ENCODE measurements at regions not wholly inside any gene's neighbourhood (a gene's known extent, or its start where the extent isn't known, plus 50 kb on each side); places are given as distances from the start of the nearest gene placed in this dataset.

DNA sequence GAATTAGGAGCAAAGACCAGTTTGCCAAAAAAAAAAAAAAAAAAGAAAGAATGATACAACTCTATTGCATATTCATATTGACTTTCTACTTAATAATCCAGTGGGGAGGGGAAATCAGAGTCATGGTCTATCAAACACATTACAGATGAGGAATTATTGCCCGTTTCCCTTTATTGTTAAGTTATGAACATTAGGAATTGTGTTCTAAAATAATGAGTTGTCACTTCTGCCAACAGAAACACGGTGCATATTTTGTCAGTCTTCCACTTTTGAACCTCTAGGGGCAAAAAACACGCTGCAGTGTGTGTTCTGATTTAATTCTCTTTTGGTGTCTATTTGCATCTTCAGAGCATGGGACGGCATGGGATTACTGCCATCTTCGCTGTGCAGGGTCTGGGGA is 115.7 kb upstream of the RHOBTB1 start:
- peaks cover 0 to 11% of the 10 kb centered on the region in 2 donors for H3K4me1 ChIP-seq (replicated peaks in 1 of 2)
- H3K4me3 ChIP-seq, result no peak overlapping the region
- no peak for DNase-seq
- intact Hi-C loops (cut with DNase I), result no loop called here
- TF ChIP-seq, protein P1, sequence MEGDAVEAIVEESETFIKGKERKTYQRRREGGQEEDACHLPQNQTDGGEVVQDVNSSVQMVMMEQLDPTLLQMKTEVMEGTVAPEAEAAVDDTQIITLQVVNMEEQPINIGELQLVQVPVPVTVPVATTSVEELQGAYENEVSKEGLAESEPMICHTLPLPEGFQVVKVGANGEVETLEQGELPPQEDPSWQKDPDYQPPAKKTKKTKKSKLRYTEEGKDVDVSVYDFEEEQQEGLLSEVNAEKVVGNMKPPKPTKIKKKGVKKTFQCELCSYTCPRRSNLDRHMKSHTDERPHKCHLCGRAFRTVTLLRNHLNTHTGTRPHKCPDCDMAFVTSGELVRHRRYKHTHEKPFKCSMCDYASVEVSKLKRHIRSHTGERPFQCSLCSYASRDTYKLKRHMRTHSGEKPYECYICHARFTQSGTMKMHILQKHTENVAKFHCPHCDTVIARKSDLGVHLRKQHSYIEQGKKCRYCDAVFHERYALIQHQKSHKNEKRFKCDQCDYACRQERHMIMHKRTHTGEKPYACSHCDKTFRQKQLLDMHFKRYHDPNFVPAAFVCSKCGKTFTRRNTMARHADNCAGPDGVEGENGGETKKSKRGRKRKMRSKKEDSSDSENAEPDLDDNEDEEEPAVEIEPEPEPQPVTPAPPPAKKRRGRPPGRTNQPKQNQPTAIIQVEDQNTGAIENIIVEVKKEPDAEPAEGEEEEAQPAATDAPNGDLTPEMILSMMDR (IDR thresholded peaks at IDR 0.05), result no peak
- no peak for TF ChIP-seq POLR2A (IDR thresholded peaks at IDR 0.05)
- H3K27me3 ChIP-seq, result no peaks in the 10 kb centered on the region
- H3K9me3 ChIP-seq (replicated peaks in 1 of 3), result no peaks in the 10 kb centered on the region
- H3K36me3 ChIP-seq (replicated peaks in 1 of 2), result no peaks in the 10 kb centered on the region
- no peak overlapping the region for H3K27ac ChIP-seq
- 82 to 88% (median 83%) methylated on average over 5 of the region's 5 CpGs for WGBS, 4 donors

DNA sequence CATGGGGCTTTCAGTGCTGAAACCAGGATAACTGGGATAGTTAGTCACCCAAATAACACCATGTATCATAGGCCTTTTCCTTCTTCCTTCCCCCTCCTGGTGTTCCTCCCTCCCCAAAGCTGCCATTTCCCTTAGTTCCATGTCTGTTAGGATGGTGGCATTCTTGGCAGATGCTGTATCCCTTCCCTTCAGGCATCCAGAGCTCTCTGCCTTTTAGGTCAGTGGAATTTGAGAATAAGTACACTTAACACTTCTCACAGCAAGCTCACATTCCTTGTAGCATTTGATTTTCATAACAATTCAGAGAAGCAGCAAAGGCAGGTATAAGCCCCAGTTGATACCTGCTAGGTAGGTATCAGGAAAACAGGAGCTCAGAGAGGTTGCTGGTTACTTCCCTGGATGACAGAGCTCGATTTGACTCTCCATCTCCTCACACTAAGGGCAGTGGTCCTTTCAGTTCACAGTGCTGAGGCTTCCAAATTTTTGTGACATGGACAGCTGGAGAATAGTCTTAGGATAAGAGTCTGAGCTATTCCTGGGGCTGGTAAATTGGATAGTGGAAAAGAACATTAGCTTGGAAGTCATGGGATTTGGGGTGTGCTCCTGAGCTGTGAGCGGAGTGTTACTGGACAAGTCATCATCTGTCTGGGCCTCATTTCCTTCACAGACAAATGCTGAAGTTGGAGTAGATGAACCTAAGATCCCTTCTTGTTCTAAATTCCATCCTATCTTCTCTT is 108.7 kb upstream of the RHOBTB1 start:
- no peak for DNase-seq
- H3K27ac ChIP-seq, result no peak overlapping the region
- no peaks in the 10 kb centered on the region for H3K4me1 ChIP-seq (replicated peaks in 1 of 2)
- no peaks in the 10 kb centered on the region for H3K36me3 ChIP-seq (replicated peaks in 1 of 2)
- no peaks in the 10 kb centered on the region for H3K27me3 ChIP-seq
- H3K4me3 ChIP-seq, result no peak overlapping the region
- 85 to 100% (median 93%) methylated on average over 2 of the region's 2 CpGs for WGBS, 4 donors
- TF ChIP-seq POLR2A (IDR thresholded peaks at IDR 0.05), result no peak
- TF ChIP-seq, protein P1 (IDR thresholded peaks at IDR 0.05), result no peak
- no peaks in the 10 kb centered on the region for H3K9me3 ChIP-seq (replicated peaks in 1 of 3)
- intact Hi-C loops (cut with DNase I), result no loop called here

DNA sequence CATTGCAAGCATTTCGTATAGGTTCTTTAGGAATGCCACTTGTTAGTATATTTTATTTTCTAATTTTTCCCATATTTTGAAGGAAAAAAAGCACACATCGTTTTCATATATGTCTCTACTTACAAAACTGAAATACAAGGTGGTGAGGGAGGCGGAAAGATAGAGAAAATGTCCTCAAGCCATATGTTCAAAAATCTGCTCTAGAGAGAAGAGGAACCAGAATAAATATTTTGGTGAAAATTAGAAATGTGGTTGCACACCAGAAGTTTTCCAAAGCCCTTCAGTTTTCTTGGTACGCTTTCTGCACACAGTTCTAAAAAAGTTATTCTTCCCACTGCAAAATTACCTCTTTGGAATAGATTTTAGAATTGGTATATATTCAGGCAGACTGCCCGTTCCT is 107.4 kb upstream of the RHOBTB1 start:
- Histone ChIP-seq H3K9me3 (replicated peaks in 1 of 3) (no peaks in the 10 kb centered on the region), H3K4me3 (no peak overlapping the region), H3K4me1 (replicated peaks in 1 of 2) (no peaks in the 10 kb centered on the region), H3K36me3 (replicated peaks in 1 of 2) (no peaks in the 10 kb centered on the region), H3K27ac (no peak overlapping the region), H3K27me3 (no peaks in the 10 kb centered on the region)
- WGBS, 4 donors, result 88 to 93% (median 91%) methylated on average over 5 of the region's 5 CpGs
- TF ChIP-seq, protein P1 (IDR thresholded peaks at IDR 0.05), result no peak
- no peak for TF ChIP-seq POLR2A (IDR thresholded peaks at IDR 0.05)
- intact Hi-C loops (cut with DNase I), result no loop called here
- no peak for DNase-seq

DNA sequence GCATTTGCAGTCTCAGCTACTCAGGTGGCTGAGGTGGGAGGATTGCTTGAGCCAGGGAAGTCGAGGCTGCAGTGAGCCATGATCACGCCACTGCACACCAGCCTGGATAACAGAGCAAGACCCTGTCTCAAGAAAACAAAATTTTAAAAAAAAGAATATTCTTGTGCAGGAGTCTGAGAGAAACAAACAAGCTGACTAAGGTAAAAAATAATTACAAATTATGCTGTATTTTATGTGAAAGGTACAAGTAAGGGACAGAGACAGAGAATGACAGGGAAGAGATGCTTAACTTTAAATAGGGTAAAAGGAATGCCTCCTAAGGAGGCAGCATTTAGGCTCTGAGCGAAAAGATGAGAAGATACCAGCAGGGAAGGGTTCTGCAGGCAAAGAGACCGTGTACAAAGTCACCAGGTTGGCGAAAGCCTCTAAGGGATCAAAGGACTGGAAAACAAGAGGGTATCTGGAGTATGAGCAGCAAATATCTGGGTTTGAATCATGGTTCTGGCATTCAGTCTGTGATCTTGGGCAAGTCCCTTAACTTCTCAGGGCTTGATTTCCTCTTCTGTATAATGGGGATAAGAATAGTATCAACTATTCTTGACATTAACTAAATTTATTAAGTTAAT is 106.2 kb upstream of the RHOBTB1 start:
- no peak for TF ChIP-seq POLR2A (IDR thresholded peaks at IDR 0.05)
- TF ChIP-seq, protein P1 (IDR thresholded peaks at IDR 0.05), result no peak
- Histone ChIP-seq H3K27me3 (no peaks in the 10 kb centered on the region), H3K4me1 (replicated peaks in 1 of 2) (no peaks in the 10 kb centered on the region), H3K36me3 (replicated peaks in 1 of 2) (no peaks in the 10 kb centered on the region), H3K4me3 (no peak overlapping the region), H3K9me3 (replicated peaks in 1 of 3) (no peaks in the 10 kb centered on the region), H3K27ac (no peak overlapping the region)
- WGBS, 4 donors, result 92 to 97% (median 95%) methylated on average over 5 of the region's 5 CpGs
- no peak for DNase-seq
- intact Hi-C loops (cut with DNase I), result no loop called here
